ENCODE measurements at regions not wholly inside any gene's neighbourhood (a gene's known extent, or its start where the extent isn't known, plus 50 kb on each side); places are given as distances from the start of the nearest gene placed in this dataset.

- TF ChIP-seq POLR2A (IDR thresholded peaks at IDR 0.05): no peak
- no peak for TF ChIP-seq CTCF (IDR thresholded peaks at IDR 0.05)
- H3K27ac ChIP-seq: no peak overlapping the region
- H3K4me1 ChIP-seq: peaks cover 18% of the 10 kb centered on the region
- no peak for DNase-seq
- H3K27me3 ChIP-seq: no peaks in the 10 kb centered on the region
- WGBS, 2 donors: 53 to 58% methylated on average over 1 of the region's 1 CpG
- intact Hi-C loops (cut with DNase I; ENCODE audit: low total_unique reads): no loop called here
- no peaks in the 10 kb centered on the region for H3K9me3 ChIP-seq
- no peaks in the 10 kb centered on the region for H3K36me3 ChIP-seq (ENCODE audit: low read depth, missing control alignments)
- H3K4me3 ChIP-seq: no peak overlapping the region
Observed at GRCh38 chr4:119730671-119730950, 102.0 kb upstream of the PDE5A start.

GRCh38 chr4:119729835-119730670 lies 101.4 kb upstream of the PDE5A start:
- TF ChIP-seq POLR2A (IDR thresholded peaks at IDR 0.05) (no peak), CTCF (IDR thresholded peaks at IDR 0.05) (no peak)
- H3K36me3 ChIP-seq (ENCODE audit: low read depth, missing control alignments): no peaks in the 10 kb centered on the region
- peak; percentile 28 for DNase-seq
- H3K4me3 ChIP-seq: no peak overlapping the region
- no peak overlapping the region for H3K27ac ChIP-seq
- no peaks in the 10 kb centered on the region for H3K27me3 ChIP-seq
- WGBS, 2 donors: 54 to 61% methylated on average over 6 of the region's 6 CpGs
- H3K4me1 ChIP-seq: peaks cover 21% of the 10 kb centered on the region
- no peaks in the 10 kb centered on the region for H3K9me3 ChIP-seq
- intact Hi-C loops (cut with DNase I; ENCODE audit: low total_unique reads): no loop called here

GRCh38 chr4:119728692-119729593 lies 100.3 kb upstream of the PDE5A start:
- 92 to 100% methylated on average over 2 of the region's 2 CpGs for WGBS, 2 donors

GRCh38 chr4:119728185-119728584 lies 99.6 kb upstream of the PDE5A start:
- H3K4me3 ChIP-seq: no peak overlapping the region
- H3K36me3 ChIP-seq (ENCODE audit: low read depth, missing control alignments): no peaks in the 10 kb centered on the region
- intact Hi-C loops (cut with DNase I; ENCODE audit: low total_unique reads): no loop called here
- no peaks in the 10 kb centered on the region for H3K27me3 ChIP-seq
- H3K27ac ChIP-seq: no peak overlapping the region
- no peak for DNase-seq
- no peaks in the 10 kb centered on the region for H3K9me3 ChIP-seq
- TF ChIP-seq POLR2A (IDR thresholded peaks at IDR 0.05): no peak
- TF ChIP-seq CTCF (IDR thresholded peaks at IDR 0.05): no peak
- peaks cover 21% of the 10 kb centered on the region for H3K4me1 ChIP-seq
- WGBS, 2 donors: 90 to 94% methylated on average over 1 of the region's 1 CpG

More at GRCh38 chr4:119728692-119729593, 100.3 kb upstream of the PDE5A start:
- Histone ChIP-seq H3K9me3 (no peaks in the 10 kb centered on the region), H3K4me3 (no peak overlapping the region), H3K4me1 (peaks cover 21% of the 10 kb centered on the region), H3K36me3 (ENCODE audit: low read depth, missing control alignments) (no peaks in the 10 kb centered on the region), H3K27me3 (no peaks in the 10 kb centered on the region), H3K27ac (no peak overlapping the region)
- TF ChIP-seq CTCF (IDR thresholded peaks at IDR 0.05) (no peak), POLR2A (IDR thresholded peaks at IDR 0.05) (no peak)
- intact Hi-C loops (cut with DNase I; ENCODE audit: low total_unique reads): no loop called here
- no peak for DNase-seq

Measured in testis (tissue), 2 donors.